ENCODE measurements at regions not wholly inside any gene's neighbourhood (a gene's known extent, or its start where the extent isn't known, plus 50 kb on each side); places are given as distances from the start of the nearest gene placed in this dataset.

GRCh38 chr10:61314273-61314672 is 138.9 kb downstream of the TMEM26 start:
- Mint-ChIP-seq H3K36me3 (ENCODE audit: low read depth, unreplicated experiment) (no peaks in the 10 kb centered on the region), H3K9me3 (ENCODE audit: unreplicated experiment) (no peaks in the 10 kb centered on the region), H3K27me3 (ENCODE audit: unreplicated experiment) (no peaks in the 10 kb centered on the region), H3K4me3 (ENCODE audit: unreplicated experiment) (no peak overlapping the region), H3K4me1 (ENCODE audit: unreplicated experiment) (no peaks in the 10 kb centered on the region), H3K27ac (ENCODE audit: unreplicated experiment) (no peak overlapping the region)
- TF ChIP-seq, protein P1, sequence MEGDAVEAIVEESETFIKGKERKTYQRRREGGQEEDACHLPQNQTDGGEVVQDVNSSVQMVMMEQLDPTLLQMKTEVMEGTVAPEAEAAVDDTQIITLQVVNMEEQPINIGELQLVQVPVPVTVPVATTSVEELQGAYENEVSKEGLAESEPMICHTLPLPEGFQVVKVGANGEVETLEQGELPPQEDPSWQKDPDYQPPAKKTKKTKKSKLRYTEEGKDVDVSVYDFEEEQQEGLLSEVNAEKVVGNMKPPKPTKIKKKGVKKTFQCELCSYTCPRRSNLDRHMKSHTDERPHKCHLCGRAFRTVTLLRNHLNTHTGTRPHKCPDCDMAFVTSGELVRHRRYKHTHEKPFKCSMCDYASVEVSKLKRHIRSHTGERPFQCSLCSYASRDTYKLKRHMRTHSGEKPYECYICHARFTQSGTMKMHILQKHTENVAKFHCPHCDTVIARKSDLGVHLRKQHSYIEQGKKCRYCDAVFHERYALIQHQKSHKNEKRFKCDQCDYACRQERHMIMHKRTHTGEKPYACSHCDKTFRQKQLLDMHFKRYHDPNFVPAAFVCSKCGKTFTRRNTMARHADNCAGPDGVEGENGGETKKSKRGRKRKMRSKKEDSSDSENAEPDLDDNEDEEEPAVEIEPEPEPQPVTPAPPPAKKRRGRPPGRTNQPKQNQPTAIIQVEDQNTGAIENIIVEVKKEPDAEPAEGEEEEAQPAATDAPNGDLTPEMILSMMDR (IDR thresholded peaks at IDR 0.05; ENCODE audit: unreplicated experiment): no peak
- DNase-seq (ENCODE audit: low spot score): no peak

DNA sequence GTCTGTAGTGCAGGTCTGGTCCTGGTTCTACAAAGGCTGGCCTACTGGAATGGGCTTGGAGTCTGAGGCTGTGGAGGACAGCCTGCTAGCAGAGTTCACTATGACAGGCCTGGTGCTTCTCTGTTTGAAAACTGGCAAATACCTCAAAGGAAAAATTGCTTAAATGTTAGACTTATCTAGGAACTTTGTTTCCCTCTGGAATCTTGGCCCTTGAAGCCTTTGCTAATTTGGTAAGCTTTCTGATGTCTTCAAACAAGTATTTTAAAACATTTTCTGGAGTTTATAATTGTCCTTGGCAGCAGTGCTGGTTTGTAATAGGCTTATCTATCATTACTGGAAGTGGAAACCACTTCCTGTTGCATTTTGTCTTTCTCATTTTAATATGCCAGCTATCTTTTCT is 139.7 kb downstream of the TMEM26 start:
- H3K27me3 Mint-ChIP-seq (ENCODE audit: unreplicated experiment): no peaks in the 10 kb centered on the region
- DNase-seq (ENCODE audit: low spot score): no peak
- no peaks in the 10 kb centered on the region for H3K4me1 Mint-ChIP-seq (ENCODE audit: unreplicated experiment)
- H3K9me3 Mint-ChIP-seq (ENCODE audit: unreplicated experiment): no peaks in the 10 kb centered on the region
- H3K4me3 Mint-ChIP-seq (ENCODE audit: unreplicated experiment): no peak overlapping the region
- TF ChIP-seq, protein P1 (IDR thresholded peaks at IDR 0.05; ENCODE audit: unreplicated experiment): no peak
- no peaks in the 10 kb centered on the region for H3K36me3 Mint-ChIP-seq (ENCODE audit: low read depth, unreplicated experiment)
- H3K27ac Mint-ChIP-seq (ENCODE audit: unreplicated experiment): no peak overlapping the region

DNA sequence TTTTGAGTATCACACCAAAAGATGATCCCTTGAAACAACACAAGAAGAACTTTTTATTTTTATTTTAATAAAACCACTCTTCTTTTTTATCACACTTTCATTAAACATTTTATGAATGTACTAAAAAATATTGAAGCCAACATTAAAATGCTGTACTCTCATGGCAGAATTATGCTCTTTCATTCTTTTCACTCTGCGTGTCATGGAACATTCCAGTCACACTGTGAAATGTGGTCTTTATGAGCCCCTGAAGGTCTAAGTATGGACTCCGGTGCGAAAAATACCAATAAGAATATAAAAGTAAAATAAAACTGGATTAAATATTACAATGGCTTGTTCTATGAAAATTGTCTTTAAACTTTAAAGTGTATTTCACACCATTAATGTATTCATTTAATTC is 148.4 kb downstream of the TMEM26 start:
- TF ChIP-seq, protein P1 (IDR thresholded peaks at IDR 0.05; ENCODE audit: unreplicated experiment): no peak
- no peaks in the 10 kb centered on the region for H3K36me3 Mint-ChIP-seq (ENCODE audit: low read depth, unreplicated experiment)
- no peak overlapping the region for H3K27ac Mint-ChIP-seq (ENCODE audit: unreplicated experiment)
- no peak for DNase-seq (ENCODE audit: low spot score)
- no peaks in the 10 kb centered on the region for H3K27me3 Mint-ChIP-seq (ENCODE audit: unreplicated experiment)
- H3K4me3 Mint-ChIP-seq (ENCODE audit: unreplicated experiment): no peak overlapping the region
- H3K9me3 Mint-ChIP-seq (ENCODE audit: unreplicated experiment): no peaks in the 10 kb centered on the region
- H3K4me1 Mint-ChIP-seq (ENCODE audit: unreplicated experiment): no peaks in the 10 kb centered on the region

DNA sequence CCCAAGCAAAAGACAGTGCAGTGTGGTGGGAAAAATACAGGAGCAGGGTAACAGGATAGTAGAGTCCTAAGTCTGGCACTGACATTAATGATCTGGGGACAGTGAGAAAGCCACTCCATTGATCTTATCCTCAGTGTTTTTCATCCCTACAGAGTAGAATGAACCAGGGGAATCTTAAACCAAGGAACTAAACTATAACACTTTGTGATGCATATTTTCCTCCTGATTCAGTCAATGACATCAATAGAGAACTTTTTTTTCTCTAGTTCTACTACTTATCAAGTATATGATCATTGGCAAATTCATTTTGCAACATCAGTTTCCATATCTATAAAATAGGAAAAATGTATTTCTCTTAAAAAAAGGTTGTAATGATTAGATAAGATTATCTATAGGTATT is 151.1 kb downstream of the TMEM26 start:
- Mint-ChIP-seq H3K9me3 (ENCODE audit: unreplicated experiment) (no peaks in the 10 kb centered on the region), H3K4me3 (ENCODE audit: unreplicated experiment) (no peak overlapping the region), H3K27ac (ENCODE audit: unreplicated experiment) (no peak overlapping the region), H3K27me3 (ENCODE audit: unreplicated experiment) (no peaks in the 10 kb centered on the region), H3K4me1 (ENCODE audit: unreplicated experiment) (peaks cover 9% of the 10 kb centered on the region), H3K36me3 (ENCODE audit: low read depth, unreplicated experiment) (no peaks in the 10 kb centered on the region)
- DNase-seq (ENCODE audit: low spot score): no peak
- TF ChIP-seq, protein P1 (IDR thresholded peaks at IDR 0.05; ENCODE audit: unreplicated experiment): no peak

GRCh38 chr10:61301575-61301974 is 151.6 kb downstream of the TMEM26 start:
- no peaks in the 10 kb centered on the region for H3K36me3 Mint-ChIP-seq (ENCODE audit: low read depth, unreplicated experiment)
- H3K9me3 Mint-ChIP-seq (ENCODE audit: unreplicated experiment): no peaks in the 10 kb centered on the region
- peaks cover 9% of the 10 kb centered on the region for H3K4me1 Mint-ChIP-seq (ENCODE audit: unreplicated experiment)
- TF ChIP-seq, protein P1 (IDR thresholded peaks at IDR 0.05; ENCODE audit: unreplicated experiment): no peak
- DNase-seq (ENCODE audit: low spot score): no peak
- no peak overlapping the region for H3K4me3 Mint-ChIP-seq (ENCODE audit: unreplicated experiment)
- no peaks in the 10 kb centered on the region for H3K27me3 Mint-ChIP-seq (ENCODE audit: unreplicated experiment)
- no peak overlapping the region for H3K27ac Mint-ChIP-seq (ENCODE audit: unreplicated experiment)
